K562 (cell line): ENCODE measurements at regions not wholly inside any gene's neighbourhood (a gene's known extent, or its start where the extent isn't known, plus 50 kb on each side); places are given as distances from the start of the nearest gene placed in this dataset.

Experiments
- ATAC-seq: fragments of 200-7000 bp; cut with Tn5 transposase; 3 replicates; pipeline ENCODE4 v1.9.1; 2020; ENCODE audit warnings: moderate library complexity
- BruUV-seq: library from RNA; stranded (reverse); fragments of 400-500 nt; replicated peaks from 2 replicates; lab custom pipeline; 2021; lab: Mats Ljungman, UMichigan
- CTCF ChIA-PET: fragments of 300-600 bp; formaldehyde crosslinking; extraction: SDS; loops from one replicate; lab custom pipeline; 2021; ENCODE audit warnings: low intra/inter-chr PET ratio; lab: Yijun Ruan, JAX
- POLR2A ChIA-PET: fragments of 300-600, 350-650 bp; sonication (Branson Sonifier 250); formaldehyde crosslinking; extraction: SDS; loops from one replicate; lab custom pipeline; 2021; ENCODE audit warnings: antibody characterized with exemption, inconsistent platforms; lab: Yijun Ruan, JAX
- DNase-seq, 4 experiments: peaks; one replicate each; pipeline versions ENCODE4 v3.0.0 to v3.0.0-alpha.2; 2011 to 2018; ENCODE audit warnings: low spot score in 3 of 4, mixed read lengths in 3 of 4; ENCODE audit errors: extremely low read depth in 1 of 4
- FAIRE-seq: peaks from 2 replicates; lab custom pipeline; 2011; peaks lifted over from hg19 to GRCh38; lab: Jason Lieb, UNC
- H2AFZ ChIP-seq: 2 replicates; pipeline ENCODE4 v1.6.0; 2011; ENCODE audit warnings: low read depth, low read length, control low read depth, inconsistent platforms
- H3K27ac ChIP-seq: fragments of 200-600 bp; 3 replicates; pipeline ENCODE4 v1.8.0; 2011; ENCODE audit warnings: low read depth, mild to moderate bottlenecking, control low read depth, inconsistent platforms, low read length, moderate library complexity, mixed read lengths; ENCODE audit errors: extremely low read depth
- H3K27me3 ChIP-seq, 2 experiments: fragments of 300-600 bp in 1 of 2; 2 replicates in 1 of 2; 3 replicates in 1 of 2; pipeline versions ENCODE4 v1.6.0 to v1.8.0; 2011; ENCODE audit warnings: inconsistent platforms in 2 of 2, low read length in 2 of 2, mild to moderate bottlenecking in 1 of 2, mixed read lengths in 1 of 2, moderate library complexity in 1 of 2; ENCODE audit not compliant: control insufficient read depth in 2 of 2, insufficient read depth in 2 of 2
- H3K36me3 ChIP-seq: fragments of 300-600 bp; 3 replicates; pipeline ENCODE4 v1.8.0; 2011; ENCODE audit warnings: mild to moderate bottlenecking, low read length, inconsistent platforms; ENCODE audit not compliant: control insufficient read depth, insufficient read depth
- H3K4me1 ChIP-seq, 2 experiments: fragments of 200-600 bp in 1 of 2; replicated peaks in 1 of 2; 2 replicates in 1 of 2; 3 replicates in 1 of 2; pipeline versions ENCODE4 v1.5.1 to v1.8.0; 2011; ENCODE audit warnings: inconsistent platforms in 2 of 2, low read length in 2 of 2, mild to moderate bottlenecking in 1 of 2, mixed read lengths in 1 of 2, moderate library complexity in 1 of 2; ENCODE audit not compliant: control insufficient read depth in 2 of 2, insufficient read depth in 2 of 2
- H3K4me2 ChIP-seq: 2 replicates; pipeline ENCODE4 v1.6.1; 2011; ENCODE audit warnings: low read length, control low read depth, inconsistent platforms, mixed read lengths; ENCODE audit not compliant: insufficient read depth
- H3K4me3 ChIP-seq: fragments of 200-600 bp; sonication (generic), shearing (Covaris generic); 2 replicates; pipeline ENCODE4 v1.5.1; 2016; ENCODE audit warnings: control low read depth, inconsistent platforms
- H3K79me2 ChIP-seq: fragments of 200-600 bp; 3 replicates; pipeline ENCODE4 v1.8.0; 2011; ENCODE audit warnings: low read length, inconsistent platforms; ENCODE audit not compliant: control insufficient read depth, insufficient read depth
- H3K9ac ChIP-seq, 2 experiments: 2 replicates each; pipeline versions ENCODE4 v1.6.0 to v1.6.1; 2011; ENCODE audit warnings: low read depth in 2 of 2, low read length in 2 of 2, control low read depth in 1 of 2, inconsistent platforms in 1 of 2, mild to moderate bottlenecking in 1 of 2, mixed read lengths in 1 of 2; ENCODE audit not compliant: insufficient read depth in 1 of 2
- H3K9me1 ChIP-seq: one replicate; pipeline ENCODE4 v1.6.0; 2011; ENCODE audit warnings: inconsistent platforms, mild to moderate bottlenecking, low read length, moderate library complexity; ENCODE audit not compliant: control insufficient read depth, insufficient read depth
- H3K9me3 ChIP-seq: replicated peaks from 2 replicates; pipeline ENCODE4 v1.5.1; 2011; ENCODE audit warnings: low read depth, low read length, inconsistent platforms; ENCODE audit not compliant: control insufficient read depth, insufficient read depth
- H4K20me1 ChIP-seq: replicated peaks from 2 replicates; pipeline ENCODE4 v1.6.1; 2011; ENCODE audit warnings: low read length, inconsistent platforms, mixed read lengths; ENCODE audit not compliant: control insufficient read depth, insufficient read depth
- DMBX1 ChIP-seq: fragments of 250-450 bp; sonication (Bioruptor Pico); IDR thresholded peaks from 2 replicates; pipeline ENCODE4 v1.8.0; 2022; ENCODE audit warnings: inconsistent platforms, mild to moderate bottlenecking, moderate library complexity, borderline replicate concordance
- E2F3 ChIP-seq: fragments of 250-450 bp; sonication (Bioruptor Pico); IDR thresholded peaks from 2 replicates; pipeline ENCODE4 v1.4.0; 2020; ENCODE audit warnings: mild to moderate bottlenecking
- JUND ChIP-seq, 2 experiments: IDR thresholded peaks; 2 replicates in 1 of 2; 3 replicates in 1 of 2; pipeline ENCODE4 v1.6.1; 2011; ENCODE audit warnings: borderline replicate concordance in 2 of 2, low read depth in 2 of 2, low read length in 2 of 2, improper control_type of control experiment in 1 of 2, missing biosample characterization in 1 of 2, missing genetic modification characterization in 1 of 2, missing genetic modification reagents in 1 of 2
- NFYB ChIP-seq: IDR thresholded peaks from 2 replicates; pipeline ENCODE4 v1.6.1; 2011; ENCODE audit warnings: mild to moderate bottlenecking, moderate library complexity; ENCODE audit not compliant: insufficient read length; ENCODE audit errors: extremely low read depth
- NR2C2 ChIP-seq, 2 experiments: fragments of 200-800 bp in 1 of 2; sonication (Bioruptor generic) in 1 of 2; sonication (generic) in 1 of 2; formaldehyde crosslinking in 1 of 2; IDR thresholded peaks; 2 replicates each; pipeline versions ENCODE4 v1.6.1 to v1.8.0; 2016 to 2022; ENCODE audit warnings: mild to moderate bottlenecking in 1 of 2, missing compliant biosample characterization in 1 of 2, missing genetic modification characterization in 1 of 2, missing genetic modification reagents in 1 of 2
- PTRF ChIP-seq: fragments of 450-650 bp; IDR thresholded peaks from 2 replicates; pipeline ENCODE4 v1.6.1; 2016; ENCODE audit warnings: mild to moderate bottlenecking, missing genetic modification characterization, missing compliant biosample characterization
- RBM34 ChIP-seq: fragments of 200-400 bp; formaldehyde crosslinking; IDR thresholded peaks from 2 replicates; pipeline ENCODE4 v1.6.1; 2018; ENCODE audit warnings: low read length, borderline replicate concordance; ENCODE audit not compliant: insufficient read depth
- SNRNP70 ChIP-seq: fragments of 200-400 bp; formaldehyde crosslinking; optimal IDR thresholded peaks from 2 replicates; pipeline ENCODE3; 2017; ENCODE audit warnings: low read depth, low read length
- ZNF785 ChIP-seq: fragments of 250-450 bp; sonication (Bioruptor Pico); IDR thresholded peaks from 2 replicates; pipeline ENCODE4 v1.4.0; 2020; ENCODE audit warnings: mild to moderate bottlenecking
- WGBS: fragments of 100-300 bp; shearing (Covaris generic); methylation state at CpG from one replicate; pipeline ENCODE4 v1.1.6; 2016; ENCODE audit warnings: low coverage, mixed read lengths; ENCODE audit not compliant: insufficient coverage; ENCODE audit errors: missing lambda C conversion rate; 5-methylcytosine and 5-hydroxymethylcytosine counted together
- in situ Hi-C: fragments of 300-500 bp; cut with MboI; formaldehyde crosslinking; loops from 4 replicates; pipeline ENCODE4 v1.15.0; 2018; ENCODE audit warnings: inconsistent platforms, mixed read lengths
- intact Hi-C: fragments of 100-400 bp; cut with micrococcal nuclease; formaldehyde crosslinking; loops from 2 replicates; pipeline ENCODE4 v1.14.2; 2022
- TF ChIP-seq, protein P1 (sequence below), 2 experiments: fragments of 450-650 bp; formaldehyde crosslinking in 1 of 2; IDR thresholded peaks; 2 replicates each; pipeline versions ENCODE4 v1.4.0 to v1.6.1; 2014 to 2020; ENCODE audit warnings: mild to moderate bottlenecking in 2 of 2, borderline replicate concordance in 1 of 2, low read depth in 1 of 2
- TF ChIP-seq, protein P2 (sequence below): fragments of 250-450 bp; sonication (Bioruptor Pico); IDR thresholded peaks from 2 replicates; pipeline ENCODE4 v1.5.0; 2021

DNA sequence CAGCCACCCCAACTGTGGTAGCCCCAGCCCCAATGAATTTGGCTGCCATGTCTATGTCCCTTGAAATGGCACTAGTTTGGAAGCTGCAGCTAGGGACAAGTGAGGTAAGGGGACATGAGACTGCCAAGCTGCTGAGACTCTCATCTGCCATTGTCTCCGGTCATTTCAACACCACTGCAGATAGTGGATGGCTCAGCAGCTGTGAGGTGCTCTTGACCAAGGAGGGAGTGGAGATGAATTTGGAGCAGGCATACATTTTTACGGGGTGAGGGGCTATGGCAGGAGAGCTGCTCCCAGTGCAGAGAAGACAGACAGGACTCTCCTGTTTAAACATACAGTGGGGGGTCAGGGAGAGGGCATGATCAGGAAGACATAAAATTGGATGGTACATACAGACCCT is 315.5 kb upstream of the CAMK1G start (continued):
- no peak for TF ChIP-seq ZNF785
- TF ChIP-seq, all 486 proteins: peak for 0

DNA sequence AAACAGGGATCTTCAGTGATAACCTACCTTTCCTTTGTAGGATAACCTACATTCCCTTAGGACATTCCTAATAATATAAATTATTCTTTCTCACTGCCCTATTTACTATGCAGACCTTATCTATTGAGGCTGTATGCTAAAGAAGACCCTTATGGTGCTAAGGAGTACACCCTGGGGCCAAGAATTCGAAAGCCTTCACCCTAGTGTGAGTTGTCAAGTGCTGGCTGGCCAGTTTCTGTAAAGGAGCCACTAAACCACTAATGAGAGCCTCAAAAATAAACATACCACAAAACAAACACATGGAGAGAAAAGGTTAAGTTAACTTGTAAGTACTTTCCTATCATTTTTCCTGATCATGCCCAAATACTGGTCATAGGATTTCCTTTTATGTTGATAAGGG is 315.0 kb upstream of the CAMK1G start:
- Histone ChIP-seq H3K4me1 (no peaks in the 10 kb centered on the region), H3K79me2 (no peaks in the 10 kb centered on the region), H2AFZ (no peak overlapping the region), H3K4me2 (no peak overlapping the region), H3K36me3 (no peaks in the 10 kb centered on the region), H3K27me3 (no peaks in the 10 kb centered on the region), H3K4me3 (no peak overlapping the region), H4K20me1 (no peaks in the 10 kb centered on the region), H3K9me3 (no peaks in the 10 kb centered on the region), H3K27ac (no peak overlapping the region), H3K9me1 (no peaks in the 10 kb centered on the region), H3K9ac (no peak overlapping the region)
- FAIRE-seq, result no peak
- no TSS peak for BruUV-seq
- ChIA-PET POLR2A (no interaction called here), CTCF (no interaction called here)
- in situ Hi-C loops (no loop called here), intact Hi-C loops (no loop called here)
- WGBS, result 0% methylated on average over 1 of the region's 1 CpG
- no peak for DNase-seq
- ATAC-seq, result no peak
- TF ChIP-seq DMBX1, result no peak
- TF ChIP-seq, protein P1, sequence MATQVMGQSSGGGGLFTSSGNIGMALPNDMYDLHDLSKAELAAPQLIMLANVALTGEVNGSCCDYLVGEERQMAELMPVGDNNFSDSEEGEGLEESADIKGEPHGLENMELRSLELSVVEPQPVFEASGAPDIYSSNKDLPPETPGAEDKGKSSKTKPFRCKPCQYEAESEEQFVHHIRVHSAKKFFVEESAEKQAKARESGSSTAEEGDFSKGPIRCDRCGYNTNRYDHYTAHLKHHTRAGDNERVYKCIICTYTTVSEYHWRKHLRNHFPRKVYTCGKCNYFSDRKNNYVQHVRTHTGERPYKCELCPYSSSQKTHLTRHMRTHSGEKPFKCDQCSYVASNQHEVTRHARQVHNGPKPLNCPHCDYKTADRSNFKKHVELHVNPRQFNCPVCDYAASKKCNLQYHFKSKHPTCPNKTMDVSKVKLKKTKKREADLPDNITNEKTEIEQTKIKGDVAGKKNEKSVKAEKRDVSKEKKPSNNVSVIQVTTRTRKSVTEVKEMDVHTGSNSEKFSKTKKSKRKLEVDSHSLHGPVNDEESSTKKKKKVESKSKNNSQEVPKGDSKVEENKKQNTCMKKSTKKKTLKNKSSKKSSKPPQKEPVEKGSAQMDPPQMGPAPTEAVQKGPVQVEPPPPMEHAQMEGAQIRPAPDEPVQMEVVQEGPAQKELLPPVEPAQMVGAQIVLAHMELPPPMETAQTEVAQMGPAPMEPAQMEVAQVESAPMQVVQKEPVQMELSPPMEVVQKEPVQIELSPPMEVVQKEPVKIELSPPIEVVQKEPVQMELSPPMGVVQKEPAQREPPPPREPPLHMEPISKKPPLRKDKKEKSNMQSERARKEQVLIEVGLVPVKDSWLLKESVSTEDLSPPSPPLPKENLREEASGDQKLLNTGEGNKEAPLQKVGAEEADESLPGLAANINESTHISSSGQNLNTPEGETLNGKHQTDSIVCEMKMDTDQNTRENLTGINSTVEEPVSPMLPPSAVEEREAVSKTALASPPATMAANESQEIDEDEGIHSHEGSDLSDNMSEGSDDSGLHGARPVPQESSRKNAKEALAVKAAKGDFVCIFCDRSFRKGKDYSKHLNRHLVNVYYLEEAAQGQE (IDR thresholded peaks at IDR 0.05; ENCODE audit: borderline replicate concordance), result no peak
- TF ChIP-seq, protein P1 (CRISPR knock-in tag; IDR thresholded peaks at IDR 0.05; ENCODE audit: low read depth), result no peak
- no peak for TF ChIP-seq PTRF (tag)
- no peak for TF ChIP-seq JUND (IDR thresholded peaks at IDR 0.05; ENCODE audit: borderline replicate concordance, low read depth, low read length)
- no peak for TF ChIP-seq JUND (tag; IDR thresholded peaks at IDR 0.05; ENCODE audit: borderline replicate concordance, low read depth, low read length)
- TF ChIP-seq NFYB, result no peak
- TF ChIP-seq, protein P2, sequence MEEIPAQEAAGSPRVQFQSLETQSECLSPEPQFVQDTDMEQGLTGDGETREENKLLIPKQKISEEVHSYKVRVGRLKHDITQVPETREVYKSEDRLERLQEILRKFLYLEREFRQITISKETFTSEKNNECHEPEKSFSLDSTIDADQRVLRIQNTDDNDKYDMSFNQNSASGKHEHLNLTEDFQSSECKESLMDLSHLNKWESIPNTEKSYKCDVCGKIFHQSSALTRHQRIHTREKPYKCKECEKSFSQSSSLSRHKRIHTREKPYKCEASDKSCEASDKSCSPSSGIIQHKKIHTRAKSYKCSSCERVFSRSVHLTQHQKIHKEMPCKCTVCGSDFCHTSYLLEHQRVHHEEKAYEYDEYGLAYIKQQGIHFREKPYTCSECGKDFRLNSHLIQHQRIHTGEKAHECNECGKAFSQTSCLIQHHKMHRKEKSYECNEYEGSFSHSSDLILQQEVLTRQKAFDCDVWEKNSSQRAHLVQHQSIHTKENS, result no peak
- no peak for TF ChIP-seq RBM34
- no peak for TF ChIP-seq E2F3
- TF ChIP-seq ZNF785, result no peak
- no peak for TF ChIP-seq SNRNP70
- no peak for TF ChIP-seq NR2C2 (CRISPR knock-in tag; IDR thresholded peaks at IDR 0.05)
- TF ChIP-seq NR2C2 (tag; IDR thresholded peaks at IDR 0.05), result no peak
